ENCODE measurements at regions not wholly inside any gene's neighbourhood (a gene's known extent, or its start where the extent isn't known, plus 50 kb on each side); places are given as distances from the start of the nearest gene placed in this dataset.

DNA sequence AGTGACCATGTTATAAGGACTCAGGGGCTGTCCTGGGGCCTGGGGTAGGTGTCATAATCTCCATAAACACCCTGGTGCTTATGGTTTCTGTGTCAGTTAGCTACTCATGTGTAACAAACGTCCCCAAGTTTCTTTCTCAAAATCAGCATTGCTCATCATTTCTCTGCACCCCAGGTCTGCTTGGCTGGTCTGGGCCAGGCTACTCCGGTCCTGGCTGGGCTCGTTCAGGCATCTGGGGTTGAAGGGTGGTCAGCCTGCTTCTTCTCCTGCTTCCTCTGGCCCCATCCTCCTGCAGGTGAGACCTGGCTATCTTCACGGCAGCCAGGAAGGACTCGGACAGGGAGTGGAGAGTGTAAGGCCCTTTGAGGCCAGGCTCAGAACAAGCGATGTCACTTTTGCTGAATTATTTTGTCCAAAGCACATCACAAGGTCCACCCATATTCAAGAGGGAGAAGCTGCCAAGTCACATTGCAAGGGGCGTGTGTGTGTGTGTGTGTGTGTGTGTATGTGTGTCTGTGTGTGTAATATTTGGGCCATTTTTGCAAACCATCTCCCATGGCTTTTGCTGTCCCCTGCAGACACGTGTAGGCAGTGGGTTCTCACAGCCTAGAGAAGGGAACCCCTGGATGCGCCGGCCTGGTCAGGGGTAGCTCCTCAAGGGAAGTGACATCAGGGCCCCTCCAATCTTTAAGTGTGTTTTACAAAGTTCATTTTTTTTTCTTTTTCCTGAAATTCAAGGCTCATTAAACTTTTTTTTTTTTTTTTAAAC, 535.8 kb downstream of the TBC1D22A start:
- DNase-seq (ENCODE audit: extremely low read depth, low read depth) = no peak
- TF ChIP-seq, protein P1, sequence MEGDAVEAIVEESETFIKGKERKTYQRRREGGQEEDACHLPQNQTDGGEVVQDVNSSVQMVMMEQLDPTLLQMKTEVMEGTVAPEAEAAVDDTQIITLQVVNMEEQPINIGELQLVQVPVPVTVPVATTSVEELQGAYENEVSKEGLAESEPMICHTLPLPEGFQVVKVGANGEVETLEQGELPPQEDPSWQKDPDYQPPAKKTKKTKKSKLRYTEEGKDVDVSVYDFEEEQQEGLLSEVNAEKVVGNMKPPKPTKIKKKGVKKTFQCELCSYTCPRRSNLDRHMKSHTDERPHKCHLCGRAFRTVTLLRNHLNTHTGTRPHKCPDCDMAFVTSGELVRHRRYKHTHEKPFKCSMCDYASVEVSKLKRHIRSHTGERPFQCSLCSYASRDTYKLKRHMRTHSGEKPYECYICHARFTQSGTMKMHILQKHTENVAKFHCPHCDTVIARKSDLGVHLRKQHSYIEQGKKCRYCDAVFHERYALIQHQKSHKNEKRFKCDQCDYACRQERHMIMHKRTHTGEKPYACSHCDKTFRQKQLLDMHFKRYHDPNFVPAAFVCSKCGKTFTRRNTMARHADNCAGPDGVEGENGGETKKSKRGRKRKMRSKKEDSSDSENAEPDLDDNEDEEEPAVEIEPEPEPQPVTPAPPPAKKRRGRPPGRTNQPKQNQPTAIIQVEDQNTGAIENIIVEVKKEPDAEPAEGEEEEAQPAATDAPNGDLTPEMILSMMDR (IDR thresholded peaks at IDR 0.05; ENCODE audit: low read depth, low read length, missing control alignments) = no peak
- H3K4me3 ChIP-seq (replicated peaks; ENCODE audit: low read depth, low read length) = no peak overlapping the region

GRCh38 chr22:47297261-47298016, 535.0 kb downstream of the TBC1D22A start:
- TF ChIP-seq, protein P1 (IDR thresholded peaks at IDR 0.05; ENCODE audit: low read depth, low read length, missing control alignments) = no peak

GRCh38 chr22:47296405-47297260, 534.2 kb downstream of the TBC1D22A start:
- TF ChIP-seq, protein P1 (IDR thresholded peaks at IDR 0.05; ENCODE audit: low read depth, low read length, missing control alignments) = no peak
- no peak for DNase-seq (ENCODE audit: extremely low read depth, low read depth)
- H3K4me3 ChIP-seq (replicated peaks; ENCODE audit: low read depth, low read length) = no peak overlapping the region

More at GRCh38 chr22:47297261-47298016, 535.0 kb downstream of the TBC1D22A start:
- no peak overlapping the region for H3K4me3 ChIP-seq (replicated peaks; ENCODE audit: low read depth, low read length)
- DNase-seq (ENCODE audit: extremely low read depth, low read depth) = no peak

- TF ChIP-seq, protein P1 (IDR thresholded peaks at IDR 0.05; ENCODE audit: low read depth, low read length, missing control alignments) = no peak
- DNase-seq (ENCODE audit: extremely low read depth, low read depth) = no peak
- no peak overlapping the region for H3K4me3 ChIP-seq (replicated peaks; ENCODE audit: low read depth, low read length)
Observed at GRCh38 chr22:47295982-47296381, 533.5 kb downstream of the TBC1D22A start.

GRCh38 chr22:47295226-47295901, 532.9 kb downstream of the TBC1D22A start:
- no peak for DNase-seq (ENCODE audit: extremely low read depth, low read depth)
- TF ChIP-seq, protein P1 (IDR thresholded peaks at IDR 0.05; ENCODE audit: low read depth, low read length, missing control alignments) = no peak
- H3K4me3 ChIP-seq (replicated peaks; ENCODE audit: low read depth, low read length) = no peak overlapping the region

DNA sequence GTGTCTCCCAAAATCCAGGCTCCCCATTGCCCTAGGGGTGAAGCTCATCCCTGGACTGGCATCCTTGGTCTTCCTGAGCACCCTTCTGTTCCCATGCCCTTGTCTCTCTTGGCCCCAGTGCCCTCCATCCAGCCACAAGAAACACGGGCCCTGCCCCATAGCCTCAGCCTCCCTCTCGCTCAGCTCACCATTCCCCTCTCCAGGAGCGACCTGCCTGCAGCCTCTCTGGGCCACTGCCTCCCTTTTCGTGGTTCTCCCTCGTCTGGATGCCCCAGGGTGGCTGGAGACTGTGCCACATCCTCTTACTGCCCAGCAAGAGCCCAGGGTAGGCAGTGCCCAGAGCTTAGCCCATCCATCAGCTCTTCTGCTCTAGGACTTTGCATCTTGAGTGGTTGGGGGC, 532.1 kb downstream of the TBC1D22A start:
- H3K4me3 ChIP-seq (replicated peaks; ENCODE audit: low read depth, low read length) = no peak overlapping the region
- no peak for DNase-seq (ENCODE audit: extremely low read depth, low read depth)

More for the DNA sequence above, 532.1 kb downstream of the TBC1D22A start:
- TF ChIP-seq, protein P1 (IDR thresholded peaks at IDR 0.05; ENCODE audit: low read depth, low read length, missing control alignments) = no peak
